SK-N-DZ (cell line): ENCODE measurements at regions not wholly inside any gene's neighbourhood (a gene's known extent, or its start where the extent isn't known, plus 50 kb on each side); places are given as distances from the start of the nearest gene placed in this dataset.
"Not testable (repeated sequence)": the region's sequence is repeated elsewhere in the genome, so short reads cannot be mapped to it uniquely, and the experiment has no call there.

Experiments used
- DNase-seq: peaks from one replicate; pipeline ENCODE4 v3.0.0-alpha.2; 2015; ENCODE audit warnings: low spot score

- DNase-seq: no peak
Measured at GRCh38 chr11:93902921-93903320, 52.5 kb upstream of the VSTM5 start.

- DNase-seq: no peak
Measured at GRCh38 chr11:93903989-93904388, 53.6 kb upstream of the VSTM5 start.

GRCh38 chr11:93904716-93905115 is 54.3 kb upstream of the VSTM5 start:
- no peak for DNase-seq

GRCh38 chr11:93905384-93905783 is 55.0 kb upstream of the VSTM5 start:
- DNase-seq: no peak

- DNase-seq: no peak
Measured at GRCh38 chr11:93906486-93906885, 56.1 kb upstream of the VSTM5 start.

GRCh38 chr11:93907901-93908300 is 57.5 kb upstream of the VSTM5 start:
- no peak for DNase-seq

- DNase-seq: no peak
Measured at GRCh38 chr11:93908689-93909088, 58.3 kb upstream of the VSTM5 start.

GRCh38 chr11:93917673-93918072 is 67.3 kb upstream of the VSTM5 start:
- DNase-seq: no peak

GRCh38 chr11:93921695-93922468 is 71.5 kb upstream of the VSTM5 start:
- peak; percentile 77 for DNase-seq

- DNase-seq: no peak
Measured at GRCh38 chr11:93922830-93923229, 72.4 kb upstream of the VSTM5 start.

GRCh38 chr11:93926099-93926498 is 75.7 kb upstream of the VSTM5 start:
- DNase-seq: not testable (repeated sequence)

- DNase-seq: no peak
Measured at GRCh38 chr11:93929407-93929806, 79.0 kb upstream of the VSTM5 start.

- DNase-seq: no peak
Measured at GRCh38 chr11:93933230-93933629, 82.8 kb upstream of the VSTM5 start.

GRCh38 chr11:93935826-93936225 is 85.3 kb upstream of the HEPHL1 start:
- no peak for DNase-seq

GRCh38 chr11:93936460-93936859 is 84.7 kb upstream of the HEPHL1 start:
- DNase-seq: peak; percentile 81

- DNase-seq: no peak
Measured at GRCh38 chr11:93939084-93939760, 81.9 kb upstream of the HEPHL1 start.

GRCh38 chr11:93940395-93940794 is 80.8 kb upstream of the HEPHL1 start:
- no peak for DNase-seq

GRCh38 chr11:93942176-93942575 is 79.0 kb upstream of the HEPHL1 start:
- no peak for DNase-seq

- no peak for DNase-seq
Measured at GRCh38 chr11:93945596-93945995, 75.6 kb upstream of the HEPHL1 start.

GRCh38 chr11:93952082-93952780 is 68.9 kb upstream of the HEPHL1 start:
- DNase-seq: no peak

GRCh38 chr11:93957397-93957952 is 63.7 kb upstream of the HEPHL1 start:
- no peak for DNase-seq

- no peak for DNase-seq
Measured at GRCh38 chr11:93958991-93959390, 62.2 kb upstream of the HEPHL1 start.
